BLaER1 treated with 17β-estradiol and CSF1 and Interleukin-3, amounts not matched to agents 10 nM and 100 nM (cell line): ENCODE measurements at regions not wholly inside any gene's neighbourhood (a gene's known extent, or its start where the extent isn't known, plus 50 kb on each side); places are given as distances from the start of the nearest gene placed in this dataset.

Experiments used
- H3K27ac ChIP-seq, 11 experiments: shearing (Covaris generic); formaldehyde crosslinking; 2 replicates each; pipeline ENCODE4 v1.8.1; 2022
- H3K27me3 ChIP-seq, 11 experiments: shearing (Covaris generic); formaldehyde crosslinking; 2 replicates each; pipeline ENCODE4 v1.8.1; 2022
- H3K36me3 ChIP-seq, 11 experiments: shearing (Covaris generic); formaldehyde crosslinking; 2 replicates each; pipeline ENCODE4 v1.8.1; 2022
- H3K4me1 ChIP-seq, 10 experiments: shearing (Covaris generic); formaldehyde crosslinking; 2 replicates each; pipeline ENCODE4 v1.8.1; 2022
- H3K4me2 ChIP-seq, 11 experiments: shearing (Covaris generic); formaldehyde crosslinking; 2 replicates each; pipeline ENCODE4 v1.8.1; 2022
- H3K4me3 ChIP-seq, 10 experiments: shearing (Covaris generic); formaldehyde crosslinking; 2 replicates each; pipeline ENCODE4 v1.8.1; 2022
- H3K9ac ChIP-seq, 11 experiments: shearing (Covaris generic); formaldehyde crosslinking; 2 replicates each; pipeline ENCODE4 v1.8.1; 2022
- H3K9me3 ChIP-seq, 11 experiments: shearing (Covaris generic); formaldehyde crosslinking; replicated peaks in 1 of 11; 2 replicates each; pipeline ENCODE4 v1.8.1; 2022
- H4K20me1 ChIP-seq, 11 experiments: shearing (Covaris generic); formaldehyde crosslinking; 2 replicates each; pipeline ENCODE4 v1.8.1; 2022
- Cebpa-rat ChIP-seq, 11 experiments: shearing (Covaris generic); IDR thresholded peaks; 2 replicates each; pipeline ENCODE4 v1.8.1; 2022

GRCh38 chr11:71363721-71364120, 84.5 kb downstream of the DHCR7 start:
- Histone ChIP-seq H3K4me3 (no peak overlapping the region), H3K9ac (no peak overlapping the region), H3K27ac (no peak overlapping the region), H3K4me1 (no peaks in the 10 kb centered on the region), H3K4me2 (no peak overlapping the region), H3K27me3 (no peaks in the 10 kb centered on the region), H4K20me1 (0 out of 22 replicates have a peak, but pooled peaks cover 0 to 3% (median 0%) of the 10 kb centered on the region in 11 experiments), H3K9me3 (peaks cover 0 to 25% (median 14%) of the 10 kb centered on the region in 11 experiments; a peak in 12 of 22 replicates), H3K36me3 (no peaks in the 10 kb centered on the region)
- no peak for TF ChIP-seq Cebpa-rat (IDR thresholded peaks at IDR 0.05)

- Histone ChIP-seq H3K4me1 (no peaks in the 10 kb centered on the region), H3K9ac (no peak overlapping the region), H3K4me3 (no peak overlapping the region), H3K27me3 (no peaks in the 10 kb centered on the region), H4K20me1 (no peaks in the 10 kb centered on the region; a peak in 1 of 22 replicates), H3K9me3 (peaks cover 0 to 25% (median 14%) of the 10 kb centered on the region in 11 experiments; a peak in 12 of 22 replicates), H3K27ac (no peak overlapping the region), H3K36me3 (no peaks in the 10 kb centered on the region), H3K4me2 (no peak overlapping the region)
- no peak for TF ChIP-seq Cebpa-rat (IDR thresholded peaks at IDR 0.05)
Observed at GRCh38 chr11:71358963-71359567, 89.1 kb downstream of the DHCR7 start.

DNA sequence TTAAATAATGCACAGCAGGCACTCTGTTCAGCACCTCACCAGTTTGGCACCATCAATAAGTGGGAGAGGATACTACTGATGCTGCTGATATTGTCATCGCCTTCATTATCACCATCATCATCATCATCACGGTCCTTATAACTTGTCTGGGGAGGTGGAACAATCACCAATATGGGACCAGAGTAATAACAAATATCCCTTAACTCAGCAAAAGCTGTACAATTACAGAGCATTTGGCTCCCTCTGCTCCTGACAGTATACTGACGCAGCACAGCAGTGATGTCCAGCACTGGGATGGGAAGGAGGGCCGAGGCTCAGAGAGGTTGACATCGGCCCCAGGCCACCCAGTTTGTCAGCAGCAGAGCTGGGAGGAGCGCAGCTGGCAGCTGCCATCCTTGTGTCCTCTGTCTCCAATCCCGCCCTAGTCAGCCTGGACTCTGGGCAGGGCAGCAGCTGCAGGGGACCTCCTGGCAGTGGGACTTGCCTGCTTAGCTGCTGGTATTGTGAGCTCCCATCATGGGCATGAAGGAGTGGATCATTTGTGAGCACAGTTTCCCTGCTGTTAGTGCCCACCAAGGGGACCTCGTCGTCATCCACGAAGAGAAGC, 90.0 kb downstream of the DHCR7 start:
- H3K27ac ChIP-seq: no peak overlapping the region
- no peaks in the 10 kb centered on the region for H3K27me3 ChIP-seq
- no peak overlapping the region for H3K9ac ChIP-seq
- H3K4me3 ChIP-seq: no peak overlapping the region
- no peaks in the 10 kb centered on the region for H3K36me3 ChIP-seq
- H3K4me2 ChIP-seq: no peak overlapping the region
- no peaks in the 10 kb centered on the region; a peak in 1 of 22 replicates for H4K20me1 ChIP-seq
- no peak for TF ChIP-seq Cebpa-rat (IDR thresholded peaks at IDR 0.05)
- H3K4me1 ChIP-seq: no peaks in the 10 kb centered on the region
- peaks cover 0 to 22% (median 11%) of the 10 kb centered on the region in 11 experiments; a peak in 12 of 22 replicates for H3K9me3 ChIP-seq

DNA sequence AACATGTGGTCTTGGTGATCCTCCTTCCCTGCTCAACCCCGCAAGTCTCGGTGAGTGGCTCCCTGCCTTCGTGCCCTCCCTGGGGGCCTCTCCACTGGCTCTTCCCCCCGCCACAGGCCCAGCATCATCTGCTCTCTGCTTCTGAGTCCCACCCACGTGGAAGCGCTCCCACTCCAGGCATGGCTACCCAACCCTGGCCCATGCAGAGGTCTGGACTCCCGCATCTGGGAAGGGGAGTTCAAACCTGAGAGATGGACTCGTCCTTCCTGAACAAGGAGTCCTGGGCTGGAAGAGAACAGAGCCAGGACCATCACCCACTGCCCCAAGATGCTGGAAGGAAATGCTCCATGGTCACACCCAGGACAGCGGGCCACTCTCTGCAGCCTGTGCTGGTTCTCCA, 90.8 kb downstream of the DHCR7 start:
- H3K4me2 ChIP-seq: no peak overlapping the region
- H3K27ac ChIP-seq: no peak overlapping the region
- no peaks in the 10 kb centered on the region for H3K36me3 ChIP-seq
- H3K4me1 ChIP-seq: no peaks in the 10 kb centered on the region
- H4K20me1 ChIP-seq: no peaks in the 10 kb centered on the region; a peak in 1 of 22 replicates
- peaks cover 0 to 14% (median 4%) of the 10 kb centered on the region in 11 experiments; a peak in 11 of 22 replicates for H3K9me3 ChIP-seq
- H3K9ac ChIP-seq: no peak overlapping the region
- no peak for TF ChIP-seq Cebpa-rat (IDR thresholded peaks at IDR 0.05)
- H3K27me3 ChIP-seq: no peaks in the 10 kb centered on the region
- H3K4me3 ChIP-seq: no peak overlapping the region

DNA sequence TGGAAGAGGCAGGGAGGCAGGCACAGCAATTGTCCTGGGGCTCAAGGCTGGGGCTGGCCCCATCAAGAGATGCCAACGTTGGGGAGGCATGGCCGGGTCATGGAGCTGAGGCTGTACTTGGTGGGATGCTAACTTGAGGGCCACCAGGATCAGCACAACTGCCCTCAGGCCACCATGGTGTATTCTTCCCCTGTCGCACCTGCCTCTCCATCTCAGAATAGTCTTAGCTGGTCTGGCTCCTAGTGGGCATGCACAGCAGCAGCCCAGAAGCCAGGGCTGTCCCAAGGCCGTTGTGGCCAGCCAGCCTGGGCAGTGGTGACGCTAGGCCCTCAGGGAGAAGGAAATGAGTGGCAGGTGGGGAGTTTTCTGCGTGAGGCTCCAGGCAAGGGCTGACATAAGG, 91.3 kb downstream of the DHCR7 start:
- Histone ChIP-seq H3K36me3 (no peaks in the 10 kb centered on the region), H3K4me2 (no peak overlapping the region), H3K4me1 (no peaks in the 10 kb centered on the region), H3K27ac (no peak overlapping the region), H3K9me3 (peaks cover 0 to 10% (median 0%) of the 10 kb centered on the region in 11 experiments; a peak in 4 of 22 replicates), H4K20me1 (no peaks in the 10 kb centered on the region; a peak in 1 of 22 replicates), H3K27me3 (no peaks in the 10 kb centered on the region), H3K9ac (no peak overlapping the region), H3K4me3 (no peak overlapping the region)
- TF ChIP-seq Cebpa-rat (IDR thresholded peaks at IDR 0.05): no peak

- no peak overlapping the region for H3K4me3 ChIP-seq
- H4K20me1 ChIP-seq: no peaks in the 10 kb centered on the region; a peak in 1 of 22 replicates
- H3K9me3 ChIP-seq: peaks cover 0 to 5% (median 0%) of the 10 kb centered on the region in 11 experiments; a peak in 2 of 22 replicates
- no peak overlapping the region for H3K27ac ChIP-seq
- no peak overlapping the region for H3K4me2 ChIP-seq
- no peaks in the 10 kb centered on the region for H3K36me3 ChIP-seq
- H3K9ac ChIP-seq: no peak overlapping the region
- no peaks in the 10 kb centered on the region for H3K4me1 ChIP-seq
- no peak for TF ChIP-seq Cebpa-rat (IDR thresholded peaks at IDR 0.05)
- H3K27me3 ChIP-seq: no peaks in the 10 kb centered on the region
Observed at GRCh38 chr11:71356280-71356876, 91.8 kb downstream of the DHCR7 start.

GRCh38 chr11:71355281-71355680, 92.9 kb downstream of the DHCR7 start:
- no peak overlapping the region for H3K9ac ChIP-seq
- no peak for TF ChIP-seq Cebpa-rat (IDR thresholded peaks at IDR 0.05)
- H4K20me1 ChIP-seq: no peaks in the 10 kb centered on the region; a peak in 1 of 22 replicates
- H3K27me3 ChIP-seq: no peaks in the 10 kb centered on the region
- H3K4me3 ChIP-seq: no peak overlapping the region
- H3K36me3 ChIP-seq: no peaks in the 10 kb centered on the region
- H3K9me3 ChIP-seq: no peaks in the 10 kb centered on the region
- H3K4me2 ChIP-seq: no peak overlapping the region
- no peak overlapping the region for H3K27ac ChIP-seq
- no peaks in the 10 kb centered on the region for H3K4me1 ChIP-seq

DNA sequence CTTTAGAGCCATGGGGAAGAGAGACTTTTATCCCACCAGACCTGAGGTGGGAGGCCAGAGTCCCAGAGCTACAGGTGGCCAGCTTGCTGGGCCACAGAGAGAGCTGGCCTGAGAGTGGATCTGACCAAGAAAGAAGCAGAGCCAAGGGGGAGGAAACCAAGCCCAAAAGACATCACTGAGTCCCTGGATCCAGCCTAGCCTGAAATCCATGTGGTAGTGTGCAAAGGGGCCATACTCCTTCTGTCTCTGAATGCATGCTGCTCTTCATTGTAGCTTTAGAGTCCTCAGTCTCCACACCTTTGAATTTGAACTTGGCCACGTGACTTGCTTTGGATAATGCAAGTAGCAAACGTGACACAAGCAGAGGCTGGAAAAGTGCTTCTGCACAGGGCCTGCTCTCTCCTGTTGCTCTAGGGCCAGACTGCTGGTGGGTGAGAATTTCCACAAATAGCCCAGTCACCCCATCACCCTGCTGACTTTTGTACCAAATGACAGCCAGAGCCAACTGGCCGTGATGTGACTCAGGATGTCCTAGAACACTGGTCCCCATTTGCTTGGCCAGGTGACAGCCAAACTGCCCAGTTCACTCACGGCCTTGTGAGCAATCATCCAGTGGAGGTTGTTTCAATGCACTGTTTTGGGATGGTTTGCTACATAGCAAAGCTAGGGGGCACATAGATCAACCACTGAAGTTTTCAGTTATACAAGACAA, 93.6 kb downstream of the DHCR7 start:
- H3K4me2 ChIP-seq: no peak overlapping the region
- H3K9ac ChIP-seq: no peak overlapping the region
- no peaks in the 10 kb centered on the region for H3K4me1 ChIP-seq
- no peak overlapping the region for H3K27ac ChIP-seq
- H3K4me3 ChIP-seq: no peak overlapping the region
- H3K27me3 ChIP-seq: no peaks in the 10 kb centered on the region
- H3K9me3 ChIP-seq: no peaks in the 10 kb centered on the region
- TF ChIP-seq Cebpa-rat (IDR thresholded peaks at IDR 0.05): no peak
- no peaks in the 10 kb centered on the region for H3K36me3 ChIP-seq
- H4K20me1 ChIP-seq: no peaks in the 10 kb centered on the region; a peak in 1 of 22 replicates

- Histone ChIP-seq H3K9me3 (no peaks in the 10 kb centered on the region), H3K9ac (no peak overlapping the region), H3K27me3 (no peaks in the 10 kb centered on the region), H3K27ac (no peak overlapping the region), H3K4me1 (no peaks in the 10 kb centered on the region), H4K20me1 (no peaks in the 10 kb centered on the region; a peak in 1 of 22 replicates), H3K4me2 (no peak overlapping the region), H3K36me3 (no peaks in the 10 kb centered on the region), H3K4me3 (no peak overlapping the region)
- TF ChIP-seq Cebpa-rat (IDR thresholded peaks at IDR 0.05): no peak
Observed at GRCh38 chr11:71352748-71353147, 95.4 kb downstream of the DHCR7 start.
